HCT116 (cell line): ENCODE measurements at regions not wholly inside any gene's neighbourhood (a gene's known extent, or its start where the extent isn't known, plus 50 kb on each side); places are given as distances from the start of the nearest gene placed in this dataset.

Source experiments
- ATAC-seq: fragments of 200-7000 bp; cut with Tn5 transposase; 2 replicates; pipeline ENCODE4 v1.9.1; 2020; ENCODE audit warnings: mild to moderate bottlenecking, moderate library complexity
- BruUV-seq: library from RNA; stranded (reverse); fragments of 400-500 nt; replicated peaks from 2 replicates; lab custom pipeline; 2021; lab: Mats Ljungman, UMichigan
- CTCF ChIA-PET: fragments of 300-600 bp; sonication (Branson Sonifier 250); formaldehyde crosslinking; loops from one replicate; lab custom pipeline; 2021; ENCODE audit warnings: antibody characterized with exemption; lab: Charles Lee
- POLR2A ChIA-PET: fragments of 300-600, 350-600 bp; sonication (Branson Sonifier 250); formaldehyde crosslinking; loops from one replicate; lab custom pipeline; 2021; ENCODE audit warnings: antibody characterized with exemption; lab: Charles Lee
- RAD21 ChIA-PET, 2 experiments: fragments of 300-600 bp; sonication (Branson Sonifier 250); formaldehyde crosslinking; loops; one replicate each; lab custom pipeline; 2023; ENCODE audit warnings: low total read pairs in 2 of 2; ENCODE audit not compliant: uncharacterized antibody in 2 of 2, unreplicated experiment in 2 of 2, low non-redundant PET in 1 of 2; lab: Charles Lee
- DNase-seq: peaks from one replicate; pipeline ENCODE4 v3.0.0-alpha.2; 2010; ENCODE audit warnings: low read depth, low spot score
- H2AFZ ChIP-seq: fragments of 200-600 bp; shearing (Covaris generic), sonication (generic); 2 replicates; pipeline ENCODE4 v1.6.1; 2017; ENCODE audit warnings: low read depth, mixed run types, mixed read lengths, antibody characterized with exemption, low read length; ENCODE audit not compliant: poor library complexity, severe bottlenecking
- H3K27ac ChIP-seq: 2 replicates; pipeline ENCODE4 v1.5.1; 2012; ENCODE audit warnings: low read depth, low read length
- H3K27me3 ChIP-seq: fragments of 200-600 bp; sonication (generic); 2 replicates; pipeline ENCODE4 v1.6.1; 2016; ENCODE audit warnings: mixed run types, low read length, mixed read lengths; ENCODE audit not compliant: insufficient read depth
- H3K36me3 ChIP-seq, 2 experiments: fragments of 200-500 bp in 1 of 2; fragments of 200-600 bp in 1 of 2; sonication (Bioruptor generic) in 1 of 2; sonication (generic) in 1 of 2; 2 replicates each; pipeline versions ENCODE4 v1.5.1 to v1.6.1; 2014 to 2016; ENCODE audit warnings: low read length in 2 of 2, inconsistent platforms in 1 of 2, mixed read lengths in 1 of 2, mixed run types in 1 of 2; ENCODE audit not compliant: insufficient read depth in 2 of 2, control insufficient read depth in 1 of 2
- H3K4me1 ChIP-seq, 2 experiments: fragments of 200-600 bp in 1 of 2; sonication (generic) in 1 of 2; 2 replicates each; pipeline versions ENCODE4 v1.5.1 to v1.6.1; 2012 to 2017; ENCODE audit warnings: low read length in 2 of 2, inconsistent platforms in 1 of 2, mild to moderate bottlenecking in 1 of 2, mixed read lengths in 1 of 2, mixed run types in 1 of 2, moderate library complexity in 1 of 2; ENCODE audit not compliant: insufficient read depth in 2 of 2, control insufficient read depth in 1 of 2
- H3K4me2 ChIP-seq: fragments of 200-600 bp; sonication (generic); 2 replicates; pipeline ENCODE4 v1.6.1; 2017; ENCODE audit warnings: mixed run types, low read length, mixed read lengths
- H3K4me3 ChIP-seq, 2 experiments: fragments of 200-600 bp in 1 of 2; sonication (generic) in 1 of 2; replicated peaks in 1 of 2; 2 replicates each; pipeline ENCODE4 v1.5.1; 2011 to 2016; ENCODE audit warnings: low read length in 2 of 2, control low read depth in 1 of 2, low read depth in 1 of 2, mild to moderate bottlenecking in 1 of 2, mixed read lengths in 1 of 2, mixed run types in 1 of 2
- H3K79me2 ChIP-seq: fragments of 200-600 bp; sonication (generic); 2 replicates; pipeline ENCODE4 v1.6.1; 2017; ENCODE audit warnings: mild to moderate bottlenecking, mixed run types, low read length, moderate library complexity, mixed read lengths; ENCODE audit not compliant: insufficient read depth
- H3K9ac ChIP-seq: fragments of 200-600 bp; sonication (generic); 2 replicates; pipeline ENCODE4 v1.6.1; 2016; ENCODE audit warnings: low read length, mixed read lengths
- H3K9me2 ChIP-seq: fragments of 200-600 bp; sonication (generic), shearing (Covaris generic); 2 replicates; pipeline ENCODE4 v1.6.1; 2017; ENCODE audit warnings: mixed run types, mild to moderate bottlenecking, moderate library complexity; ENCODE audit not compliant: insufficient read depth
- H3K9me3 ChIP-seq, 2 experiments: fragments of 200-500 bp in 1 of 2; fragments of 200-600 bp in 1 of 2; sonication (Bioruptor generic) in 1 of 2; sonication (generic) in 1 of 2; 2 replicates each; pipeline ENCODE4 v1.6.1; 2014 to 2017; ENCODE audit warnings: low read length in 2 of 2, mixed read lengths in 2 of 2, inconsistent platforms in 1 of 2, low read depth in 1 of 2, mild to moderate bottlenecking in 1 of 2, mixed run types in 1 of 2, moderate library complexity in 1 of 2; ENCODE audit not compliant: control insufficient read depth in 1 of 2, insufficient read depth in 1 of 2
- H4K20me1 ChIP-seq: fragments of 200-600 bp; sonication (generic), shearing (Covaris generic); 2 replicates; pipeline ENCODE4 v1.6.1; 2017; ENCODE audit warnings: mixed run types, mild to moderate bottlenecking, moderate library complexity; ENCODE audit not compliant: insufficient read depth
- CBX3 ChIP-seq: IDR thresholded peaks from 2 replicates; pipeline ENCODE4 v1.6.1; 2012; ENCODE audit warnings: low read depth
- CEBPB ChIP-seq: IDR thresholded peaks from 2 replicates; pipeline ENCODE4 v1.6.1; 2012; ENCODE audit warnings: low read depth
- EGR1 ChIP-seq: IDR thresholded peaks from 2 replicates; pipeline ENCODE4 v1.6.1; 2012; ENCODE audit warnings: low read depth
- EZH2 ChIP-seq: fragments of 200-600 bp; sonication (generic); IDR thresholded peaks from 2 replicates; pipeline ENCODE4 v1.6.1; 2017; ENCODE audit warnings: antibody characterized with exemption, mixed run types
- FOSL1 ChIP-seq: IDR thresholded peaks from 2 replicates; pipeline ENCODE4 v1.6.1; 2012; ENCODE audit warnings: low read depth
- JUND ChIP-seq: IDR thresholded peaks from 2 replicates; pipeline ENCODE4 v1.6.1; 2012
- POLR2A ChIP-seq: IDR thresholded peaks from 2 replicates; pipeline ENCODE4 v1.7.0; 2011; ENCODE audit warnings: borderline replicate concordance; ENCODE audit not compliant: insufficient read depth, insufficient read length; ENCODE audit errors: extremely low read depth
- POLR2AphosphoS5 ChIP-seq: IDR thresholded peaks from 2 replicates; pipeline ENCODE4 v1.6.1; 2011; ENCODE audit warnings: mild to moderate bottlenecking, low read depth, low read length, moderate library complexity
- SIN3A ChIP-seq: IDR thresholded peaks from 2 replicates; pipeline ENCODE4 v1.6.1; 2012; ENCODE audit warnings: low read depth
- SRF ChIP-seq: IDR thresholded peaks from 2 replicates; pipeline ENCODE4 v1.6.1; 2012; ENCODE audit warnings: low read depth
- TCF7L2 ChIP-seq: IDR thresholded peaks from 2 replicates; pipeline ENCODE4 v1.7.0; 2011; ENCODE audit warnings: borderline replicate concordance, inconsistent platforms; ENCODE audit not compliant: insufficient read depth, insufficient read length; ENCODE audit errors: extremely low read depth
- YY1 ChIP-seq: IDR thresholded peaks from 2 replicates; pipeline ENCODE4 v1.6.1; 2011; ENCODE audit warnings: low read length, low read depth, moderate library complexity, mild to moderate bottlenecking; ENCODE audit not compliant: insufficient replicate concordance; ENCODE audit errors: extremely low read depth
- ZNF274 ChIP-seq: fragments of 200-500 bp; sonication (Bioruptor generic); IDR thresholded peaks from 2 replicates; pipeline ENCODE4 v1.6.1; 2014; ENCODE audit warnings: mild to moderate bottlenecking, low read depth, low read length, inconsistent platforms
- intact Hi-C: fragments of 100-400 bp; cut with micrococcal nuclease; formaldehyde crosslinking; loops from 2 replicates; pipeline ENCODE4 v1.10.0; 2022
- TF ChIP-seq, protein P1 (sequence below): IDR thresholded peaks from 2 replicates; pipeline ENCODE4 v1.6.1; 2011; ENCODE audit warnings: mild to moderate bottlenecking, low read length, moderate library complexity; ENCODE audit not compliant: insufficient replicate concordance; ENCODE audit errors: extremely low read depth
- TF ChIP-seq, protein P2 (sequence below): IDR thresholded peaks from 2 replicates; pipeline ENCODE4 v1.6.1; 2012
- TF ChIP-seq, protein P3 (sequence below), 3 experiments: fragments of 200-600 bp in 1 of 3; sonication (generic) in 1 of 3; IDR thresholded peaks in 2 of 3; conservative IDR thresholded peaks in 1 of 3; 2 replicates each; pipeline ENCODE4 v1.5.1; 2012 to 2017; ENCODE audit warnings: low read depth in 2 of 3, low read length in 2 of 3, antibody characterized with exemption in 1 of 3, borderline replicate concordance in 1 of 3, control low read depth in 1 of 3, mild to moderate bottlenecking in 1 of 3, mixed read lengths in 1 of 3, mixed run types in 1 of 3, moderate library complexity in 1 of 3; ENCODE audit not compliant: insufficient read depth in 1 of 3
- TF ChIP-seq, protein P4 (sequence below): IDR thresholded peaks from 2 replicates; pipeline ENCODE4 v1.6.1; 2012

DNA sequence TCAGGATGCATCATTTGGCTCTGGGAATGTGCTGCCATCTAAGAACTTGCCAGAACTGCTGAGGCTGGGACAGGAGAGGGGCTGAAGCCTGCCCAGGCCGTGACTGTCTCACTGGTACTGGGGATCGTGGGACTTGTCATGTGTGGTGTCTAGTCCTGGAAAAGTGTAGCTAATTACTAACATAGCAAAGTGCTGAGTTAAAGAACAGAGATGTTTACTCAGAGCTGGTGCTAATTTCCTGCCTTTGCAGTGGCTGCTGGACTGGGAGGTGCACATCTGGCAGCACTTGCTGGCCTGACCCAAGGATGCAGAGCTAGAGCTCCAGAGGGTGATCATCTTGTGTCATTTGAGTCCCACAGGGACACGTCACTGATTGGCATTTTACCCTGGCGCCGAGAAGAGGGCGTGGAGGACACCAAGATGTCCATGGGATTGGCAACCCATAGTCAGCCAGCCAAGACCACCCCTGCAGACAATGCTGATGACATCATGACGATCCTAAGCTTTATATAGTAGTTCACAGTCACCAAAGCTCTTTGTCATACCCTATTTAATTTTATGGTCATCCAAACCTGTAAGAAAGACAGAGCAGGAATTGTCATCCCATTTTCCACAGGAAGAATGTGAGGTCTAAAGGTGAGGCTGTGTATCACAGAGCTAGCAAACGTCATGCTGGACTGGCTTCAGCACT is 110.1 kb upstream of the SLC44A3 start (continued):
- TF ChIP-seq, protein P1, sequence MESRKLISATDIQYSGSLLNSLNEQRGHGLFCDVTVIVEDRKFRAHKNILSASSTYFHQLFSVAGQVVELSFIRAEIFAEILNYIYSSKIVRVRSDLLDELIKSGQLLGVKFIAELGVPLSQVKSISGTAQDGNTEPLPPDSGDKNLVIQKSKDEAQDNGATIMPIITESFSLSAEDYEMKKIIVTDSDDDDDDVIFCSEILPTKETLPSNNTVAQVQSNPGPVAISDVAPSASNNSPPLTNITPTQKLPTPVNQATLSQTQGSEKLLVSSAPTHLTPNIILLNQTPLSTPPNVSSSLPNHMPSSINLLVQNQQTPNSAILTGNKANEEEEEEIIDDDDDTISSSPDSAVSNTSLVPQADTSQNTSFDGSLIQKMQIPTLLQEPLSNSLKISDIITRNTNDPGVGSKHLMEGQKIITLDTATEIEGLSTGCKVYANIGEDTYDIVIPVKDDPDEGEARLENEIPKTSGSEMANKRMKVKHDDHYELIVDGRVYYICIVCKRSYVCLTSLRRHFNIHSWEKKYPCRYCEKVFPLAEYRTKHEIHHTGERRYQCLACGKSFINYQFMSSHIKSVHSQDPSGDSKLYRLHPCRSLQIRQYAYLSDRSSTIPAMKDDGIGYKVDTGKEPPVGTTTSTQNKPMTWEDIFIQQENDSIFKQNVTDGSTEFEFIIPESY: no peak
- TF ChIP-seq, protein P2, sequence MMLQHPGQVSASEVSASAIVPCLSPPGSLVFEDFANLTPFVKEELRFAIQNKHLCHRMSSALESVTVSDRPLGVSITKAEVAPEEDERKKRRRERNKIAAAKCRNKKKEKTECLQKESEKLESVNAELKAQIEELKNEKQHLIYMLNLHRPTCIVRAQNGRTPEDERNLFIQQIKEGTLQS: no peak
- TF ChIP-seq, protein P3, sequence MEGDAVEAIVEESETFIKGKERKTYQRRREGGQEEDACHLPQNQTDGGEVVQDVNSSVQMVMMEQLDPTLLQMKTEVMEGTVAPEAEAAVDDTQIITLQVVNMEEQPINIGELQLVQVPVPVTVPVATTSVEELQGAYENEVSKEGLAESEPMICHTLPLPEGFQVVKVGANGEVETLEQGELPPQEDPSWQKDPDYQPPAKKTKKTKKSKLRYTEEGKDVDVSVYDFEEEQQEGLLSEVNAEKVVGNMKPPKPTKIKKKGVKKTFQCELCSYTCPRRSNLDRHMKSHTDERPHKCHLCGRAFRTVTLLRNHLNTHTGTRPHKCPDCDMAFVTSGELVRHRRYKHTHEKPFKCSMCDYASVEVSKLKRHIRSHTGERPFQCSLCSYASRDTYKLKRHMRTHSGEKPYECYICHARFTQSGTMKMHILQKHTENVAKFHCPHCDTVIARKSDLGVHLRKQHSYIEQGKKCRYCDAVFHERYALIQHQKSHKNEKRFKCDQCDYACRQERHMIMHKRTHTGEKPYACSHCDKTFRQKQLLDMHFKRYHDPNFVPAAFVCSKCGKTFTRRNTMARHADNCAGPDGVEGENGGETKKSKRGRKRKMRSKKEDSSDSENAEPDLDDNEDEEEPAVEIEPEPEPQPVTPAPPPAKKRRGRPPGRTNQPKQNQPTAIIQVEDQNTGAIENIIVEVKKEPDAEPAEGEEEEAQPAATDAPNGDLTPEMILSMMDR (IDR thresholded peaks at IDR 0.05 in 2 of 3, conservative IDR thresholded peaks at IDR 0.05 in 1 of 3; ENCODE audit: borderline replicate concordance in 1 of 3, insufficient read depth in 1 of 3, low read depth in 2 of 3, low read length in 2 of 3): no peak
- TF ChIP-seq FOSL1 (no peak), YY1 (no peak), TCF7L2 (no peak)
- TF ChIP-seq, all 23 proteins: peak for 0

DNA sequence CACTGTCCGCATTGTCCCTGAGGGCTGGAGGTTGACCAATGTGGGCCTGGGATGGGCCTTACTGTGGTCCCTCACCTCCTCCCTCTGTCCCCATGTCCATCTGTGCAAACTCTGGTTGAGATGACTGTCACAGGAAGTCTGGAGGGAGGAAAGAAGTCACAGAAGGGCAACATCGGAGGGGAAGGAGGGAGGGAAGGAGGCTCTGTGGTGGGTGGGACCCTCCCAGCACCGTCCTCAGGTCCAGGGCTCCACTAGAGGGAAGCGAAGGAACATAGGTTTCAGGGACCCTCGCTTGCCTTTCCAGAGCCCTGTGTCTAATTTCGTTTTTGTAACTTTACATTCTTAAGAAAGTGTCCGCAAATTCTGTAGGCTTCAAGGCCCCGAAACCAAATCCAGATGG is 111.3 kb upstream of the SLC44A3 start:
- no peaks in the 10 kb centered on the region for H3K36me3 ChIP-seq
- no peak overlapping the region for H3K4me3 ChIP-seq
- H3K4me2 ChIP-seq: no peak overlapping the region
- POLR2A ChIA-PET: no interaction called here
- H3K4me1 ChIP-seq: peaks cover 8 to 46% of the 10 kb centered on the region in 2 experiments
- H3K9me2 ChIP-seq: no peaks in the 10 kb centered on the region
- no peak overlapping the region for H3K27ac ChIP-seq
- no peaks in the 10 kb centered on the region for H3K79me2 ChIP-seq
- no peak for DNase-seq
- intact Hi-C loops: no loop called here
- no peak overlapping the region for H2AFZ ChIP-seq
- RAD21 ChIA-PET: no interaction called here
- H3K9me3 ChIP-seq: no peaks in the 10 kb centered on the region
- no TSS peak for BruUV-seq
- CTCF ChIA-PET: no interaction called here
- H4K20me1 ChIP-seq: no peaks in the 10 kb centered on the region
- H3K27me3 ChIP-seq: no peaks in the 10 kb centered on the region
- no peak overlapping the region for H3K9ac ChIP-seq
- ATAC-seq: no peak
- TF ChIP-seq SIN3A: no peak
- TF ChIP-seq, protein P1: no peak
- no peak for TF ChIP-seq JUND
- no peak for TF ChIP-seq FOSL1
- no peak for TF ChIP-seq YY1
- no peak for TF ChIP-seq EZH2
- TF ChIP-seq, protein P4, sequence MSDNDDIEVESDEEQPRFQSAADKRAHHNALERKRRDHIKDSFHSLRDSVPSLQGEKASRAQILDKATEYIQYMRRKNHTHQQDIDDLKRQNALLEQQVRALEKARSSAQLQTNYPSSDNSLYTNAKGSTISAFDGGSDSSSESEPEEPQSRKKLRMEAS: no peak
- TF ChIP-seq POLR2A: no peak
- TF ChIP-seq POLR2AphosphoS5: no peak
- TF ChIP-seq ZNF274: no peak
- TF ChIP-seq TCF7L2: no peak
- TF ChIP-seq CEBPB: no peak
- no peak for TF ChIP-seq EGR1
- no peak for TF ChIP-seq SRF
- no peak for TF ChIP-seq CBX3
